GM12878 (cell line): ENCODE measurements at regions not wholly inside any gene's neighbourhood (a gene's known extent, or its start where the extent isn't known, plus 50 kb on each side); places are given as distances from the start of the nearest gene placed in this dataset.

Experiments used
- ATAC-seq: fragments of 200-7000 bp; cut with Tn5 transposase; 3 replicates; pipeline ENCODE4 v1.9.1; 2020; ENCODE audit warnings: mild to moderate bottlenecking, moderate library complexity
- BruUV-seq: library from RNA; stranded (reverse); fragments of 400-500 nt; replicated peaks from 2 replicates; lab custom pipeline; 2021; lab: Mats Ljungman, UMichigan
- CTCF ChIA-PET: fragments of 300-600 bp; sonication (Branson Sonifier 250); formaldehyde crosslinking; extraction: SDS; loops from one replicate; lab custom pipeline; 2021; ENCODE audit warnings: inconsistent platforms; lab: Yijun Ruan, JAX
- POLR2A ChIA-PET: fragments of 350-600 bp; formaldehyde crosslinking; extraction: SDS; loops from one replicate; lab custom pipeline; 2021; ENCODE audit warnings: inconsistent platforms; lab: Charles Lee
- RAD21 ChIA-PET: fragments of 300-600 bp; sonication (Branson Sonifier 250); formaldehyde crosslinking; loops from one replicate; lab custom pipeline; 2023; ENCODE audit warnings: antibody characterized with exemption; ENCODE audit not compliant: unreplicated experiment; lab: Charles Lee
- SMC1A ChIA-PET: fragments of 300-600 bp; sonication (Branson Sonifier 250); formaldehyde crosslinking; loops from one replicate; lab custom pipeline; 2023; ENCODE audit not compliant: unreplicated experiment, uncharacterized antibody; lab: Charles Lee
- DNase-seq: peaks from one replicate; pipeline ENCODE4 v3.0.0-alpha.2; 2011; ENCODE audit warnings: low read depth, low spot score
- FAIRE-seq: peaks from 3 replicates; lab custom pipeline; 2011; peaks lifted over from hg19 to GRCh38; lab: Jason Lieb, UNC
- H2AFZ ChIP-seq: 2 replicates; pipeline ENCODE4 v1.6.0; 2011; ENCODE audit warnings: low read depth, low read length, control low read depth; ENCODE audit not compliant: control insufficient read depth
- H3K27ac ChIP-seq: 2 replicates; pipeline ENCODE4 v1.5.1; 2011; ENCODE audit warnings: control low read depth; ENCODE audit not compliant: control insufficient read depth, insufficient read depth
- H3K27me3 ChIP-seq, 2 experiments: replicated peaks in 1 of 2; 2 replicates each; pipeline versions ENCODE4 v1.6.0 to v1.6.1; 2011; ENCODE audit warnings: low read length in 1 of 2; ENCODE audit not compliant: control insufficient read depth in 2 of 2, insufficient read depth in 2 of 2
- H3K36me3 ChIP-seq, 2 experiments: 2 replicates each; pipeline ENCODE4 v1.5.1; 2011; ENCODE audit warnings: low read length in 1 of 2; ENCODE audit not compliant: control insufficient read depth in 2 of 2, insufficient read depth in 2 of 2
- H3K4me1 ChIP-seq: 2 replicates; pipeline ENCODE4 v1.6.1; 2011; ENCODE audit warnings: mild to moderate bottlenecking, low read length, moderate library complexity, mixed read lengths; ENCODE audit not compliant: control insufficient read depth, insufficient read depth
- H3K4me2 ChIP-seq: 2 replicates; pipeline ENCODE4 v1.6.0; 2011; ENCODE audit warnings: control low read depth; ENCODE audit not compliant: control insufficient read depth, insufficient read depth
- H3K4me3 ChIP-seq: fragments of 200-600 bp; sonication (generic); 2 replicates; pipeline ENCODE4 v1.5.1; 2016
- H3K79me2 ChIP-seq: 2 replicates; pipeline ENCODE4 v1.6.0; 2011; ENCODE audit warnings: low read length; ENCODE audit not compliant: control insufficient read depth, insufficient read depth
- H3K9ac ChIP-seq: 2 replicates; pipeline ENCODE4 v1.8.0; 2011; ENCODE audit warnings: low read length, control low read depth, mixed read lengths; ENCODE audit not compliant: control insufficient read depth, insufficient read depth
- H3K9me3 ChIP-seq: replicated peaks from 3 replicates; pipeline ENCODE4 v1.5.1; 2011; ENCODE audit warnings: mild to moderate bottlenecking, low read length; ENCODE audit not compliant: control insufficient read depth, insufficient read depth
- H4K20me1 ChIP-seq: 2 replicates; pipeline ENCODE4 v1.6.0; 2011; ENCODE audit not compliant: control insufficient read depth, insufficient read depth
- BACH1 ChIP-seq: fragments of 450-650 bp; IDR thresholded peaks from 2 replicates; pipeline ENCODE4 v1.6.1; 2017; ENCODE audit warnings: mild to moderate bottlenecking, borderline replicate concordance
- ETV6 ChIP-seq, 2 experiments: fragments of 450-650 bp in 1 of 2; IDR thresholded peaks in 1 of 2; conservative IDR thresholded peaks in 1 of 2; 2 replicates each; pipeline ENCODE4 v1.6.1; 2014; ENCODE audit warnings: antibody characterized with exemption in 1 of 2, borderline replicate concordance in 1 of 2, low read depth in 1 of 2, mild to moderate bottlenecking in 1 of 2, moderate library complexity in 1 of 2
- IRF5 ChIP-seq: fragments of 450-650 bp; IDR thresholded peaks from 2 replicates; pipeline ENCODE4 v1.6.1; 2017; ENCODE audit warnings: borderline replicate concordance
- KLF5 ChIP-seq: fragments of 450-650 bp; IDR thresholded peaks from 2 replicates; pipeline ENCODE4 v1.6.1; 2014; ENCODE audit warnings: mild to moderate bottlenecking; ENCODE audit not compliant: partially characterized antibody
- LARP7 ChIP-seq: fragments of 450-650 bp; IDR thresholded peaks from 2 replicates; pipeline ENCODE4 v1.6.1; 2017; ENCODE audit warnings: mild to moderate bottlenecking
- MTA2 ChIP-seq: fragments of 450-650 bp; IDR thresholded peaks from 2 replicates; pipeline ENCODE4 v1.6.1; 2016; ENCODE audit warnings: low read depth, mild to moderate bottlenecking, moderate library complexity
- WGBS: methylation state at CpG from one replicate; pipeline ENCODE4 v1.1.6; 2016; ENCODE audit warnings: low lambda C conversion rate; ENCODE audit not compliant: insufficient replicate concordance, insufficient coverage; ENCODE audit errors: missing lambda C conversion rate; 5-methylcytosine and 5-hydroxymethylcytosine counted together
- in situ Hi-C: fragments of 300-500 bp; cut with MboI; formaldehyde crosslinking; loops from 9 replicates; pipeline ENCODE4 v1.14.3; 2018; ENCODE audit warnings: mixed read lengths
- intact Hi-C: fragments of 100-400 bp; cut with micrococcal nuclease; formaldehyde crosslinking; loops from one replicate; pipeline ENCODE4 v1.14.2; 2022; ENCODE audit not compliant: unreplicated experiment

GRCh38 chr12:115249671-115250278, 565.8 kb upstream of the TBX3 start:
- ChIA-PET CTCF (interaction anchor here (0.6 to 1.3 kb wide), 2 partner anchors 12 to 513 kb away, joined by 4 read pairs; no protein-coding TSS in a partner anchor), SMC1A (no interaction called here), RAD21 (interaction anchor here (1.4 kb wide), 1 partner anchor 12 kb away, joined by 3 read pairs; no protein-coding TSS in a partner anchor), POLR2A (no interaction called here)
- 21% methylated on average over 3 of the region's 3 CpGs for WGBS
- FAIRE-seq (no peak), ATAC-seq (no peak), DNase-seq (no peak)
- no peak overlapping the region for H2AFZ ChIP-seq
- H3K79me2 ChIP-seq, result no peaks in the 10 kb centered on the region
- no peaks in the 10 kb centered on the region for H3K27me3 ChIP-seq
- intact Hi-C loops (no loop called here), in situ Hi-C loops (no loop called here)
- H3K4me3 ChIP-seq, result no peak overlapping the region
- BruUV-seq, result no TSS peak
- no peaks in the 10 kb centered on the region for H3K36me3 ChIP-seq
- no peaks in the 10 kb centered on the region for H3K4me1 ChIP-seq
- H3K9ac ChIP-seq, result no peak overlapping the region
- no peak overlapping the region for H3K27ac ChIP-seq
- H4K20me1 ChIP-seq, result no peaks in the 10 kb centered on the region
- no peaks in the 10 kb centered on the region; the same call in 2 of the 3 replicates for H3K9me3 ChIP-seq
- TF ChIP-seq IRF5 (no peak), LARP7 (no peak), ETV6 (conservative IDR thresholded peaks at IDR 0.05 in 1 of 2, IDR thresholded peaks at IDR 0.05 in 1 of 2; ENCODE audit: borderline replicate concordance in 1 of 2, low read depth in 1 of 2) (no peak), MTA2 (no peak), KLF5 (no peak), BACH1 (no peak)
- H3K4me2 ChIP-seq, result no peak overlapping the region
